ENCODE measurements at regions not wholly inside any gene's neighbourhood (a gene's known extent, or its start where the extent isn't known, plus 50 kb on each side); places are given as distances from the start of the nearest gene placed in this dataset.
"Not testable (repeated sequence)": the region's sequence is repeated elsewhere in the genome, so short reads cannot be mapped to it uniquely, and the experiment has no call there.

DNA sequence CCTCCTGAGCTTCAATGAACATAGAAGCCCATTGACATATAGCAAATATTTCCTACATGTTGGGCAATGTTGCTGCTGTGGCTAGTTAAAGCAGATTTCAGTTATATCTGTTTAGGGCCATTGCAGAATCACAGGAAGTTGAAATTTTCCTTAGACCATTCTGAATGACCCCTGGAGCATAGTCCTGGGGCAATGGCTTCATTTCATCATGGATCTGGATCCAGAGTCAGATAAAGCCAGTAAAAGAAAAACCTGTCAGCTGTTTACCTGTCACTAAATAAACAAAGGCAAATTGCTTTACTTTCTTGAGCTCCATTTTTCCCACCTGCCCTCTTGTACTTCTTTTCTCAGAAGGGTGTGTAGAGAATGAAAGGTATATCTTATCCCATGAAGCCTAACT is 494.0 kb upstream of the MAP3K7 start:
- no peaks in the 10 kb centered on the region for H3K9me3 ChIP-seq (ENCODE audit: control extremely low read depth in 1 of 5, control insufficient read depth in 4 of 5, insufficient read depth in 2 of 5, low read depth in 1 of 5, low read length in 4 of 5)
- DNase-seq = no peak
- POLR2A ChIA-PET = no interaction called here

DNA sequence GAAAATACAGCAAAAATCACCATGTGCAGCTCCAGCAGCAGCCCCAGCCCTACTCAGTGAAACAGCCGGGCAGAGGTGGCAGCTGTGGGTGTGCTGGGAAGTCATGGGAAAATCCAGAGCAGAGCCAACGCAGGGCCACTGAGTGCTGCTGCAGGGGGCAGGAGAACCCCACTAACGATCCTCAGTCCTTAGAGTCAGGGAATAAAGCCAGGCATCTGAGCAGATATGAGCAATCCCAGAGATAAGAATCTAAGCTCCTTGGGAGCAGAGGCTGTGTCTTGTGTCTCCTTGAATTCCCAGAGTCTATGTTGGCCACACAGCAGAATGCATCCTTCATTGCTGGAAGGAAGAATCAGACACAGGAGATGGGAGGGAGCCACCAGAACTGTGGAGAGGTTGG is 493.1 kb upstream of the MAP3K7 start:
- H3K36me3 ChIP-seq (ENCODE audit: control insufficient read depth in 4 of 4, insufficient read depth in 4 of 4, low read length in 3 of 4) = no peaks in the 10 kb centered on the region
- H3K27ac ChIP-seq (ENCODE audit: insufficient read depth in 1 of 2, low read depth in 1 of 2, low read length in 2 of 2, poor library complexity in 1 of 2, severe bottlenecking in 2 of 2) = no peak overlapping the region
- DNase-seq = no peak
- WGBS (ENCODE audit: insufficient coverage) = 100% methylated on average over 3 of the region's 3 CpGs
- H3K4me3 ChIP-seq (ENCODE audit: control insufficient read depth in 1 of 7, extremely low read depth in 1 of 7, insufficient read depth in 4 of 7, low read depth in 2 of 7, low read length in 6 of 7) = no peak overlapping the region
- H3K4me1 ChIP-seq (ENCODE audit: control extremely low read depth in 1 of 4, control insufficient read depth in 4 of 4, insufficient read depth in 4 of 4, low read length in 3 of 4) = no peaks in the 10 kb centered on the region
- CTCF ChIA-PET = interaction anchor here (1.1 to 1.4 kb wide), 3 partner anchors 19 to 139 kb away, joined by 3 to 5 read pairs (median 3); no protein-coding TSS in a partner anchor
- POLR2A ChIA-PET = no interaction called here
- no peaks in the 10 kb centered on the region for H3K9me3 ChIP-seq (ENCODE audit: control extremely low read depth in 1 of 5, control insufficient read depth in 4 of 5, insufficient read depth in 2 of 5, low read depth in 1 of 5, low read length in 4 of 5)
- no peaks in the 10 kb centered on the region for H3K27me3 ChIP-seq (replicated peaks in 2 of 5; ENCODE audit: control insufficient read depth in 4 of 5, insufficient read depth in 5 of 5, low read length in 4 of 5)

More for the DNA sequence above, 494.0 kb upstream of the MAP3K7 start:
- H3K4me3 ChIP-seq (ENCODE audit: control insufficient read depth in 1 of 7, extremely low read depth in 1 of 7, insufficient read depth in 4 of 7, low read depth in 2 of 7, low read length in 6 of 7) = no peak overlapping the region
- no peaks in the 10 kb centered on the region for H3K27me3 ChIP-seq (replicated peaks in 2 of 5; ENCODE audit: control insufficient read depth in 4 of 5, insufficient read depth in 5 of 5, low read length in 4 of 5)
- CTCF ChIA-PET = interaction anchor here (0.8 to 2.3 kb wide), 6 partner anchors 9 to 551 kb away, joined by 3 to 10 read pairs (median 7); no protein-coding TSS in a partner anchor
- H3K27ac ChIP-seq (ENCODE audit: insufficient read depth in 1 of 2, low read depth in 1 of 2, low read length in 2 of 2, poor library complexity in 1 of 2, severe bottlenecking in 2 of 2) = no peak overlapping the region
- H3K36me3 ChIP-seq (ENCODE audit: control insufficient read depth in 4 of 4, insufficient read depth in 4 of 4, low read length in 3 of 4) = no peaks in the 10 kb centered on the region
- H3K4me1 ChIP-seq (ENCODE audit: control extremely low read depth in 1 of 4, control insufficient read depth in 4 of 4, insufficient read depth in 4 of 4, low read length in 3 of 4) = no peaks in the 10 kb centered on the region

- ChIA-PET CTCF (no interaction called here), POLR2A (no interaction called here)
- 92% methylated on average over 2 of the region's 5 CpGs for WGBS (ENCODE audit: insufficient coverage)
- no peaks in the 10 kb centered on the region for H3K9me3 ChIP-seq (ENCODE audit: control extremely low read depth in 1 of 5, control insufficient read depth in 4 of 5, insufficient read depth in 2 of 5, low read depth in 1 of 5, low read length in 4 of 5)
- no peak overlapping the region for H3K27ac ChIP-seq (ENCODE audit: insufficient read depth in 1 of 2, low read depth in 1 of 2, low read length in 2 of 2, poor library complexity in 1 of 2, severe bottlenecking in 2 of 2)
- H3K36me3 ChIP-seq (ENCODE audit: control insufficient read depth in 4 of 4, insufficient read depth in 4 of 4, low read length in 3 of 4) = no peaks in the 10 kb centered on the region
- H3K4me1 ChIP-seq (ENCODE audit: control extremely low read depth in 1 of 4, control insufficient read depth in 4 of 4, insufficient read depth in 4 of 4, low read length in 3 of 4) = no peaks in the 10 kb centered on the region
- DNase-seq = no peak
- H3K27me3 ChIP-seq (replicated peaks in 2 of 5; ENCODE audit: control insufficient read depth in 4 of 5, insufficient read depth in 5 of 5, low read length in 4 of 5) = no peaks in the 10 kb centered on the region
- no peak overlapping the region for H3K4me3 ChIP-seq (ENCODE audit: control insufficient read depth in 1 of 7, extremely low read depth in 1 of 7, insufficient read depth in 4 of 7, low read depth in 2 of 7, low read length in 6 of 7)
These were observed 488.5 kb upstream of the MAP3K7 start for GRCh38 chr6:91075244-91075976.

GRCh38 chr6:91063362-91063761 is 476.5 kb upstream of the MAP3K7 start:
- Histone ChIP-seq H3K4me3 (ENCODE audit: control insufficient read depth in 1 of 7, extremely low read depth in 1 of 7, insufficient read depth in 4 of 7, low read depth in 2 of 7, low read length in 6 of 7) (no peak overlapping the region), H3K36me3 (ENCODE audit: control insufficient read depth in 4 of 4, insufficient read depth in 4 of 4, low read length in 3 of 4) (no peaks in the 10 kb centered on the region), H3K27me3 (replicated peaks in 2 of 5; ENCODE audit: control insufficient read depth in 4 of 5, insufficient read depth in 5 of 5, low read length in 4 of 5) (no peaks in the 10 kb centered on the region), H3K9me3 (ENCODE audit: control extremely low read depth in 1 of 5, control insufficient read depth in 4 of 5, insufficient read depth in 2 of 5, low read depth in 1 of 5, low read length in 4 of 5) (peaks cover 0 to 3% (median 0%) of the 10 kb centered on the region in 5 experiments), H3K4me1 (ENCODE audit: control extremely low read depth in 1 of 4, control insufficient read depth in 4 of 4, insufficient read depth in 4 of 4, low read length in 3 of 4) (no peaks in the 10 kb centered on the region), H3K27ac (ENCODE audit: insufficient read depth in 1 of 2, low read depth in 1 of 2, low read length in 2 of 2, poor library complexity in 1 of 2, severe bottlenecking in 2 of 2) (no peak overlapping the region)
- ChIA-PET CTCF (no interaction called here), POLR2A (no interaction called here)
- WGBS (ENCODE audit: insufficient coverage) = no CpG with 5 or more reads among the region's 1 CpG
- DNase-seq = no peak

- Histone ChIP-seq H3K9me3 (ENCODE audit: control extremely low read depth in 1 of 5, control insufficient read depth in 4 of 5, insufficient read depth in 2 of 5, low read depth in 1 of 5, low read length in 4 of 5) (peaks cover 0 to 2% (median 0%) of the 10 kb centered on the region in 5 experiments), H3K27ac (ENCODE audit: insufficient read depth in 1 of 2, low read depth in 1 of 2, low read length in 2 of 2, poor library complexity in 1 of 2, severe bottlenecking in 2 of 2) (no peak overlapping the region), H3K4me3 (ENCODE audit: control insufficient read depth in 1 of 7, extremely low read depth in 1 of 7, insufficient read depth in 4 of 7, low read depth in 2 of 7, low read length in 6 of 7) (no peak overlapping the region), H3K36me3 (ENCODE audit: control insufficient read depth in 4 of 4, insufficient read depth in 4 of 4, low read length in 3 of 4) (no peaks in the 10 kb centered on the region), H3K27me3 (replicated peaks in 2 of 5; ENCODE audit: control insufficient read depth in 4 of 5, insufficient read depth in 5 of 5, low read length in 4 of 5) (no peaks in the 10 kb centered on the region), H3K4me1 (ENCODE audit: control extremely low read depth in 1 of 4, control insufficient read depth in 4 of 4, insufficient read depth in 4 of 4, low read length in 3 of 4) (no peaks in the 10 kb centered on the region)
- WGBS (ENCODE audit: insufficient coverage) = no CpG with 5 or more reads among the region's 1 CpG
- CTCF ChIA-PET = no interaction called here
- no peak for DNase-seq
- POLR2A ChIA-PET = no interaction called here
These were observed 470.8 kb upstream of the MAP3K7 start for GRCh38 chr6:91057689-91058088.

DNA sequence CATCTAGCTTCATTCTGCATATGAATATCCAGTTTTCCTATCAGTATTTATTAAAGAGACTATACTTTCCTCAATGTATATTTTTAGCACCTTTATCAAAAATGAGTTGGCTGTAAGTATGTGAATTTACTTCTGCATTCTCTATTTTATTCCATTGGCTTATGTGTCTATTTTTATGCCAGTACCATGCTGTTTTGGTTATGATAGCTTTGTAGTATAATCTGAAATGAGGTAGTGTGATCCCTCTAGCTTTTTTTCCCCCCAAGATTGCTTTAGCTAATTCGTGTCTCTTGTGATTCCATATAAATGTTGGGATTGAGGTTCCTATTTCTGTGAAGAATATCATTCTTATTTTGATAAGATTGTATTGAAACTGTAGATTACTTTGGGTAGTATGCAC is 469.1 kb upstream of the MAP3K7 start:
- no peaks in the 10 kb centered on the region for H3K27me3 ChIP-seq (replicated peaks in 2 of 5; ENCODE audit: control insufficient read depth in 4 of 5, insufficient read depth in 5 of 5, low read length in 4 of 5)
- H3K27ac ChIP-seq (ENCODE audit: insufficient read depth in 1 of 2, low read depth in 1 of 2, low read length in 2 of 2, poor library complexity in 1 of 2, severe bottlenecking in 2 of 2) = no peak overlapping the region
- H3K36me3 ChIP-seq (ENCODE audit: control insufficient read depth in 4 of 4, insufficient read depth in 4 of 4, low read length in 3 of 4) = no peaks in the 10 kb centered on the region
- no CpG with 5 or more reads among the region's 1 CpG for WGBS (ENCODE audit: insufficient coverage)
- no peak for DNase-seq
- H3K4me3 ChIP-seq (ENCODE audit: control insufficient read depth in 1 of 7, extremely low read depth in 1 of 7, insufficient read depth in 4 of 7, low read depth in 2 of 7, low read length in 6 of 7) = no peak overlapping the region
- CTCF ChIA-PET = no interaction called here
- peaks cover 0 to 2% (median 0%) of the 10 kb centered on the region in 5 experiments for H3K9me3 ChIP-seq (ENCODE audit: control extremely low read depth in 1 of 5, control insufficient read depth in 4 of 5, insufficient read depth in 2 of 5, low read depth in 1 of 5, low read length in 4 of 5)
- H3K4me1 ChIP-seq (ENCODE audit: control extremely low read depth in 1 of 4, control insufficient read depth in 4 of 4, insufficient read depth in 4 of 4, low read length in 3 of 4) = no peaks in the 10 kb centered on the region
- POLR2A ChIA-PET = no interaction called here

GRCh38 chr6:91052473-91053450 is 465.9 kb upstream of the MAP3K7 start:
- CTCF ChIA-PET; H3K27ac ChIP-seq (ENCODE audit: insufficient read depth in 1 of 2, low read depth in 1 of 2, low read length in 2 of 2, poor library complexity in 1 of 2, severe bottlenecking in 2 of 2); H3K36me3 ChIP-seq (ENCODE audit: control insufficient read depth in 4 of 4, insufficient read depth in 4 of 4, low read length in 3 of 4); H3K4me3 ChIP-seq (ENCODE audit: control insufficient read depth in 1 of 7, extremely low read depth in 1 of 7, insufficient read depth in 4 of 7, low read depth in 2 of 7, low read length in 6 of 7); H3K9me3 ChIP-seq (ENCODE audit: control extremely low read depth in 1 of 5, control insufficient read depth in 4 of 5, insufficient read depth in 2 of 5, low read depth in 1 of 5, low read length in 4 of 5); H3K27me3 ChIP-seq (replicated peaks in 2 of 5; ENCODE audit: control insufficient read depth in 4 of 5, insufficient read depth in 5 of 5, low read length in 4 of 5); POLR2A ChIA-PET; DNase-seq; H3K4me1 ChIP-seq (ENCODE audit: control extremely low read depth in 1 of 4, control insufficient read depth in 4 of 4, insufficient read depth in 4 of 4, low read length in 3 of 4): not testable (repeated sequence)
- WGBS (ENCODE audit: insufficient coverage) = 98% methylated on average over 19 of the region's 33 CpGs

Data from common myeloid progenitor, CD34-positive (primary cell).